Ovary (tissue), 7 donors: ENCODE measurements at regions not wholly inside any gene's neighbourhood (a gene's known extent, or its start where the extent isn't known, plus 50 kb on each side); places are given as distances from the start of the nearest gene placed in this dataset.

ENCODE experiments used
- DNase-seq, 5 donors: peaks; one replicate each; pipeline ENCODE4 v3.0.0-alpha.2; 2019 to 2020
- H3K27ac ChIP-seq, 2 donors: fragments of 200-600 bp; one replicate each; pipeline versions ENCODE4 v1.5.1 to v1.8.0; 2019 to 2022
- H3K27me3 ChIP-seq: fragments of 200-600 bp; one replicate; pipeline ENCODE4 v1.8.0; 2022
- H3K36me3 ChIP-seq: fragments of 200-600 bp; sonication (generic); one replicate; pipeline ENCODE4 v1.5.1; 2019
- H3K4me1 ChIP-seq: one replicate; pipeline ENCODE4 v1.8.1; 2013; ENCODE audit warnings: mild to moderate bottlenecking, moderate library complexity; ENCODE audit not compliant: insufficient read depth
- H3K4me3 ChIP-seq: fragments of 200-600 bp; sonication (generic); one replicate; pipeline ENCODE4 v1.5.1; 2017
- H3K9me3 ChIP-seq, 2 donors: fragments of 200-600 bp in 1 of 2; sonication (generic) in 1 of 2; one replicate each; pipeline versions ENCODE4 v1.5.1 to v1.8.1; 2013 to 2019; ENCODE audit warnings: mild to moderate bottlenecking in 1 of 2, moderate library complexity in 1 of 2
- EP300 ChIP-seq: sonication (generic); formaldehyde crosslinking; IDR thresholded peaks from one replicate; pipeline ENCODE4 v1.6.1; 2017; ENCODE audit warnings: antibody characterized with exemption
- POLR2A ChIP-seq: fragments of 450-650 bp; IDR thresholded peaks from one replicate; pipeline ENCODE4 v1.6.1; 2017; ENCODE audit warnings: antibody characterized with exemption, mild to moderate bottlenecking, moderate library complexity
- WGBS, 3 donors: extraction: QIAGEN DNeasy Blood & Tissue Kit in 1 of 3; methylation state at CpG; one replicate each; pipeline versions ENCODE4 v1.1.5 to v1.1.7; 2013 to 2017; 5-methylcytosine and 5-hydroxymethylcytosine counted together
- intact Hi-C, 4 donors: fragments of 100-400 bp; cut with DNase I; formaldehyde crosslinking; loops; one replicate each; pipeline versions ENCODE4 v1.11.0 to v1.15.1; 2022 to 2023
- TF ChIP-seq, protein P1 (sequence below), 3 donors: fragments of 450-650 bp in 2 of 3; fragments of 200-600 bp in 1 of 3; IDR thresholded peaks; one replicate each; pipeline versions ENCODE4 v1.5.1 to v1.8.0; 2016 to 2022; ENCODE audit warnings: antibody characterized with exemption in 3 of 3, mild to moderate bottlenecking in 1 of 3
- donor health status: DM: no; HTN: no; CAD: no; lungs with moderate emphysema.
- donor health status: DM: no; HTN: no; CAD: no.
- donor health status: Bipolar disorder and iron deficiency.
- donor health status: DM: no; HTN: no; CAD: no.
- donor health status: DM: yes; HTN: yes; CAD: no.

DNA sequence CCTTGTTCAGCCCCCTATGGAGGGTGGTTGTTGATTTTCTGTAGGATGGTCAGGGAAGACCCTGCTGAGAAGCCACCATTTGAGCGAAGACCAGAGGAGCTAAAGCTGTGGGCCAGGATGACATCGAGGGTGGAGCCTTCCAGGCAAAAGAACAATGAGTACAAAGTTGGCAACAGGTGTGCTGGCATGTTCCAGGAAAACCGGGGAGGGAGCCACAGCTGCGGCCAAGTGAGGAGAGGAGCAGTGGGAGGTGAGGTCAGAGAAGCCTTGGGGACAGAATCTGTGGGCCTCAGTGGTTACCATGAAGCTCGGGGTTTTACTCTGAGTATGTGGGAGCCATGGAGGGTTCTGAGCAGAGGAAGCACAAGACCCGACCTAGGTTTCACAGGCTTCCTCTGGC lies 75.6 kb upstream of the ZNF479 start:
- DNase-seq: no peak
- no peaks in the 10 kb centered on the region for H3K4me1 ChIP-seq
- 54 to 70% (median 63%) methylated on average over 6 of the region's 6 CpGs for WGBS, 3 donors
- no peak overlapping the region for H3K27ac ChIP-seq
- intact Hi-C loops: no loop called here
- H3K27me3 ChIP-seq: no peaks in the 10 kb centered on the region
- peaks cover 0 to 4% of the 10 kb centered on the region in 2 donors for H3K9me3 ChIP-seq
- H3K36me3 ChIP-seq: no peaks in the 10 kb centered on the region
- TF ChIP-seq EP300: no peak
- TF ChIP-seq, protein P1, sequence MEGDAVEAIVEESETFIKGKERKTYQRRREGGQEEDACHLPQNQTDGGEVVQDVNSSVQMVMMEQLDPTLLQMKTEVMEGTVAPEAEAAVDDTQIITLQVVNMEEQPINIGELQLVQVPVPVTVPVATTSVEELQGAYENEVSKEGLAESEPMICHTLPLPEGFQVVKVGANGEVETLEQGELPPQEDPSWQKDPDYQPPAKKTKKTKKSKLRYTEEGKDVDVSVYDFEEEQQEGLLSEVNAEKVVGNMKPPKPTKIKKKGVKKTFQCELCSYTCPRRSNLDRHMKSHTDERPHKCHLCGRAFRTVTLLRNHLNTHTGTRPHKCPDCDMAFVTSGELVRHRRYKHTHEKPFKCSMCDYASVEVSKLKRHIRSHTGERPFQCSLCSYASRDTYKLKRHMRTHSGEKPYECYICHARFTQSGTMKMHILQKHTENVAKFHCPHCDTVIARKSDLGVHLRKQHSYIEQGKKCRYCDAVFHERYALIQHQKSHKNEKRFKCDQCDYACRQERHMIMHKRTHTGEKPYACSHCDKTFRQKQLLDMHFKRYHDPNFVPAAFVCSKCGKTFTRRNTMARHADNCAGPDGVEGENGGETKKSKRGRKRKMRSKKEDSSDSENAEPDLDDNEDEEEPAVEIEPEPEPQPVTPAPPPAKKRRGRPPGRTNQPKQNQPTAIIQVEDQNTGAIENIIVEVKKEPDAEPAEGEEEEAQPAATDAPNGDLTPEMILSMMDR (IDR thresholded peaks at IDR 0.05): no peak
- TF ChIP-seq POLR2A: no peak
- H3K4me3 ChIP-seq: no peak overlapping the region

DNA sequence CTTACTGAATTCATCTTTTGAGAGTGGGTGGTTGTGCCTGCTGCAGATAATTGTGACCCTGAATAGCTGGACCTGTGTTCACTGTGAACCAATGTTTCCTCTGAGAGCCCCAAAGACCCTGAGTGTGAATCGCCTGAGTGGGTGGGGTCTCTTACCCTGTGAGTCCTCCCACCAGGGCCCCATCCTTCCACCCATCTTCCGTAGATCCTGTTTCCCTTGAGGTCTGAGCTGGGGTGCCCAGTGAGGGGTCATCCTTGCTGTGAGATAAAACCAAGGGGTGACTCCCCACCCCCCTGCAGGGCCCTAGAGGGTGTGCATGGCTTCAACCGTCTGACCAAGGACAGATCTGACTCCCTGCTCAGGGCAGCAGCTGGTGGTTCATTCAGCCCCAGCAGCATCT lies 78.0 kb upstream of the ZNF479 start:
- no peak for DNase-seq
- intact Hi-C loops: no loop called here
- H3K9me3 ChIP-seq: no peaks in the 10 kb centered on the region
- no peaks in the 10 kb centered on the region for H3K4me1 ChIP-seq
- no peaks in the 10 kb centered on the region for H3K27me3 ChIP-seq
- H3K27ac ChIP-seq: no peak overlapping the region
- TF ChIP-seq EP300: no peak
- TF ChIP-seq, protein P1 (IDR thresholded peaks at IDR 0.05): no peak
- TF ChIP-seq POLR2A: no peak
- H3K4me3 ChIP-seq: no peak overlapping the region
- H3K36me3 ChIP-seq: no peaks in the 10 kb centered on the region
- WGBS, 3 donors: 62 to 78% (median 73%) methylated on average over 3 of the region's 3 CpGs

DNA sequence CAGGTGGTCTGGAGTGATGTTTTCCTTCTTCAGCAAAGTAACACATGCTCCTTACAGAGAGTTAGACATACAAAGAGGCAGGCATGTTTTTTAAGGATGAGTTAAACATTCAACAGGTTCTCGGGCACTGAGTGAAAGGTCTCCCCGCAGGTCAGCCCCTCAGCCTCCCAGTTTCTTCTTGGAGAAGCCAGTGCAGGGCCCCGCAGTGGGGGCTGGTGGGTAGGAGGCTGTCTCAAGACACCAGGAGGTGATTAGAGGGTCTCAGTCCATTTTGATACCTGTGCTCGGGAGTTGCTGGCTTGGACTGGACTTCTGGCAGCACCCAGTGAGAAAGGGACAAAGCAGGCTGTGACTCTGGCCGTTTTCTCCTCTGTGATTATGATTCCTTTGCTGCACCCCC lies 78.6 kb upstream of the ZNF479 start:
- WGBS, 3 donors: 54 to 61% (median 57%) methylated on average over 5 of the region's 5 CpGs
- no peaks in the 10 kb centered on the region for H3K4me1 ChIP-seq
- no peaks in the 10 kb centered on the region for H3K36me3 ChIP-seq
- H3K4me3 ChIP-seq: no peak overlapping the region
- TF ChIP-seq, protein P1 (IDR thresholded peaks at IDR 0.05): no peak
- TF ChIP-seq EP300: no peak
- TF ChIP-seq POLR2A: no peak
- H3K27me3 ChIP-seq: no peaks in the 10 kb centered on the region
- intact Hi-C loops: no loop called here
- no peak for DNase-seq
- H3K27ac ChIP-seq: no peak overlapping the region
- H3K9me3 ChIP-seq: no peaks in the 10 kb centered on the region

DNA sequence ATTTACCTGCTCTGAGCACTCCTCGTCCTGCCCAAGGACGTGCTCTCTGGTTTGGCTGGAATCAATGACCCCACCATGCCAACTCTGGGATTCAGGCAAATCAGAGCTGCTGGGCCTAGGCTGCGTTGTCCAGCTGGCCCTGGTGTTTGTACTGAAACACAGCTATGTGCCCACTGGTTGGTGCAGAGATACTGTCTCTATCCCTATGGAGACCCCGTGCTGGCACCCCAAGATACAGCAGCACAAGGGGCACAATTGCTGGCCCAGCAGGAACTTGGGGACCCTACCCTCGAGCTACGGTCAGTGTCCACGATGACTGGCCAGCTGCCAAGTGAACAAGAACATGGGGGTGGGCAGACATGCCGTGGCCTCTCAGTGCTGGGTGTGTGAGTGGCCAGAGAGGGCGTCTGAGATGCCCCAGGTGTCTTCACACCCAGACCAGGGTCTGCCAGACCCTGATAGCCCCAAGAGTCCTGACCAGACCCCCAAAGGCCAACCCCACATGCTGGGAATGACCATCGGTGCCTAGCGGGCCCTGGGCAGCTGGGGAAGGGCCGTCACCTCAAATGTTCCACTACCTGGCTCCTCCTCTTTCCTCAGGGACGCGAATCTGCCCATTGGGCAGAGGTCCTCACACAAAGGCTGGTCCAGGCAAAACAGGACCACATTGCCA lies 79.3 kb upstream of the ZNF479 start:
- TF ChIP-seq EP300 (no peak), POLR2A (no peak)
- TF ChIP-seq, protein P1 (IDR thresholded peaks at IDR 0.05): no peak
- DNase-seq: no peak
- intact Hi-C loops: no loop called here

More for the DNA sequence above, 79.3 kb upstream of the ZNF479 start:
- Histone ChIP-seq H3K4me1 (no peaks in the 10 kb centered on the region), H3K4me3 (no peak overlapping the region), H3K27me3 (no peaks in the 10 kb centered on the region), H3K27ac (no peak overlapping the region), H3K36me3 (no peaks in the 10 kb centered on the region), H3K9me3 (no peaks in the 10 kb centered on the region)
- WGBS, 3 donors: 66 to 70% (median 70%) methylated on average over 14 of the region's 14 CpGs
